Activated CD4-positive, alpha-beta T cell treated with anti-CD3 and anti-CD28 coated beads, Interleukin-2, amount 10 ng/mL, durations not matched to agents 7 days and 5 days (primary cell): ENCODE measurements at regions not wholly inside any gene's neighbourhood (a gene's known extent, or its start where the extent isn't known, plus 50 kb on each side); places are given as distances from the start of the nearest gene placed in this dataset.

Experiments used
- CTCF ChIA-PET: fragments of 350-600 bp; sonication (Branson Sonifier 250); formaldehyde crosslinking; loops from one replicate; lab custom pipeline; 2021; ENCODE audit warnings: antibody characterized with exemption; lab: Charles Lee
- POLR2A ChIA-PET: fragments of 350-600 bp; sonication (Branson Sonifier 250); formaldehyde crosslinking; loops from one replicate; lab custom pipeline; 2021; ENCODE audit warnings: antibody characterized with exemption; lab: Charles Lee
- DNase-seq: peaks from one replicate; pipeline ENCODE4 v3.0.0-alpha.2; 2020
- H3K27ac Mint-ChIP-seq: one replicate; pipeline ENCODE4 v1.8.0; 2021; ENCODE audit warnings: mild to moderate bottlenecking, moderate library complexity, mixed read lengths
- H3K27me3 Mint-ChIP-seq: one replicate; pipeline ENCODE4 v1.8.0; 2021; ENCODE audit warnings: mixed read lengths
- H3K36me3 Mint-ChIP-seq: one replicate; pipeline ENCODE4 v1.8.0; 2021; ENCODE audit warnings: low read depth, mixed read lengths
- H3K4me1 Mint-ChIP-seq: one replicate; pipeline ENCODE4 v1.8.0; 2021; ENCODE audit warnings: mixed read lengths
- H3K4me3 Mint-ChIP-seq: one replicate; pipeline ENCODE4 v1.8.0; 2021; ENCODE audit warnings: mild to moderate bottlenecking, moderate library complexity, mixed read lengths
- H3K9me3 Mint-ChIP-seq: one replicate; pipeline ENCODE4 v1.8.0; 2021; ENCODE audit warnings: mixed read lengths

DNA sequence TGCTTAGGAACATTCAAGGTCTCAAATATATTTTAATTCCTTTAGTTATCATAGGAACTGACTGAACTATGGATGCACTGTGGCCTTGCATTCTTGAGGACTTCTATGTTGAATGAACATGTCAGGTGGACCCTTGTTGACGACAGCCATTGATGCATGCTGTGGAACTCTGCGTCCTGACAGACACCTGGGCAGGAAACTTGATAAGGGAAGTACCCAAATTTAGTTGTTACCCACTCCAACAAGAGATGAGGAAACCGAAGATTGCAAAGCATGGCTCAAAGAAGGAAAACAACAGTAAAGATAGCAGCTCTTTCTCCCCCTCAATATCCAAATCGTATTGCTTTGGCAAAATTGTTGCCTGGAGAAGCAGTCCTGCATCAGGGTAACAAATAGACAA is 540.0 kb upstream of the NR3C2 start:
- Mint-ChIP-seq H3K4me1 (no peaks in the 10 kb centered on the region), H3K36me3 (no peaks in the 10 kb centered on the region), H3K27me3 (no peaks in the 10 kb centered on the region), H3K9me3 (peaks cover 3% of the 10 kb centered on the region), H3K27ac (no peak overlapping the region), H3K4me3 (no peak overlapping the region)
- no peak for DNase-seq
- ChIA-PET POLR2A (no interaction called here), CTCF (no interaction called here)

GRCh38 chr4:148980782-148981480 is 538.7 kb upstream of the NR3C2 start:
- CTCF ChIA-PET, result no interaction called here
- Mint-ChIP-seq H3K36me3 (no peaks in the 10 kb centered on the region), H3K27me3 (no peaks in the 10 kb centered on the region), H3K9me3 (peaks cover 3% of the 10 kb centered on the region), H3K4me1 (no peaks in the 10 kb centered on the region), H3K27ac (no peak overlapping the region), H3K4me3 (no peak overlapping the region)
- POLR2A ChIA-PET, result no interaction called here
- no peak for DNase-seq

- no peaks in the 10 kb centered on the region for H3K4me1 Mint-ChIP-seq
- H3K4me3 Mint-ChIP-seq, result no peak overlapping the region
- H3K27ac Mint-ChIP-seq, result no peak overlapping the region
- ChIA-PET POLR2A (no interaction called here), CTCF (no interaction called here)
- no peaks in the 10 kb centered on the region for H3K36me3 Mint-ChIP-seq
- no peaks in the 10 kb centered on the region for H3K27me3 Mint-ChIP-seq
- DNase-seq, result no peak
- peaks cover 5% of the 10 kb centered on the region for H3K9me3 Mint-ChIP-seq
These were observed 536.1 kb upstream of the NR3C2 start for GRCh38 chr4:148978301-148978700.

- no peaks in the 10 kb centered on the region for H3K4me1 Mint-ChIP-seq
- no peak for DNase-seq
- no peak overlapping the region for H3K27ac Mint-ChIP-seq
- H3K9me3 Mint-ChIP-seq, result peaks cover 5% of the 10 kb centered on the region
- ChIA-PET CTCF (no interaction called here), POLR2A (no interaction called here)
- no peak overlapping the region for H3K4me3 Mint-ChIP-seq
- H3K27me3 Mint-ChIP-seq, result no peaks in the 10 kb centered on the region
- no peaks in the 10 kb centered on the region for H3K36me3 Mint-ChIP-seq
These were observed 533.2 kb upstream of the NR3C2 start for GRCh38 chr4:148975464-148975863.

DNA sequence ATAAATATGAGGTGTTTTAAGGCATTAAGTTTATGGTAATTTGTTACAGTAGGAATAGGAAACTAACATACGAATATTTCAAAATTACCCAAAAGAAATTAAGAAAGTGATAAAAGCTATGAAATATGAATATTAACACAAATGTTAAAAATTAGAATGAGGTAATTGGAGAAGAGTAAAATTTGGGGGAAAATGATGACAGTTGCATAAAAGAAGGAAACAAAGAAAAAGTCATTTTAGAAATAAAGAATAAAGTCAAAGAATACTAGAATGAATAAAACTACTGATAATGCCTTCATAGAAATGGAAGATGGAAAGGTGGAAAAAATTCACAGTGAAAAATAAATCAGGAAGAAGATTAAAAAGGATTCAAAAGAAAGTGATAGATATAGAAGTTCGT is 522.9 kb upstream of the NR3C2 start:
- Mint-ChIP-seq H3K4me1 (no peaks in the 10 kb centered on the region), H3K27me3 (no peaks in the 10 kb centered on the region), H3K36me3 (no peaks in the 10 kb centered on the region), H3K9me3 (no peaks in the 10 kb centered on the region), H3K4me3 (no peak overlapping the region), H3K27ac (no peak overlapping the region)
- ChIA-PET POLR2A (no interaction called here), CTCF (no interaction called here)
- no peak for DNase-seq

GRCh38 chr4:148964456-148964855 is 522.2 kb upstream of the NR3C2 start:
- no peak for DNase-seq
- no peaks in the 10 kb centered on the region for H3K9me3 Mint-ChIP-seq
- no peaks in the 10 kb centered on the region for H3K4me1 Mint-ChIP-seq
- POLR2A ChIA-PET, result no interaction called here
- H3K27me3 Mint-ChIP-seq, result no peaks in the 10 kb centered on the region
- CTCF ChIA-PET, result no interaction called here
- no peak overlapping the region for H3K4me3 Mint-ChIP-seq
- H3K36me3 Mint-ChIP-seq, result no peaks in the 10 kb centered on the region
- no peak overlapping the region for H3K27ac Mint-ChIP-seq

DNA sequence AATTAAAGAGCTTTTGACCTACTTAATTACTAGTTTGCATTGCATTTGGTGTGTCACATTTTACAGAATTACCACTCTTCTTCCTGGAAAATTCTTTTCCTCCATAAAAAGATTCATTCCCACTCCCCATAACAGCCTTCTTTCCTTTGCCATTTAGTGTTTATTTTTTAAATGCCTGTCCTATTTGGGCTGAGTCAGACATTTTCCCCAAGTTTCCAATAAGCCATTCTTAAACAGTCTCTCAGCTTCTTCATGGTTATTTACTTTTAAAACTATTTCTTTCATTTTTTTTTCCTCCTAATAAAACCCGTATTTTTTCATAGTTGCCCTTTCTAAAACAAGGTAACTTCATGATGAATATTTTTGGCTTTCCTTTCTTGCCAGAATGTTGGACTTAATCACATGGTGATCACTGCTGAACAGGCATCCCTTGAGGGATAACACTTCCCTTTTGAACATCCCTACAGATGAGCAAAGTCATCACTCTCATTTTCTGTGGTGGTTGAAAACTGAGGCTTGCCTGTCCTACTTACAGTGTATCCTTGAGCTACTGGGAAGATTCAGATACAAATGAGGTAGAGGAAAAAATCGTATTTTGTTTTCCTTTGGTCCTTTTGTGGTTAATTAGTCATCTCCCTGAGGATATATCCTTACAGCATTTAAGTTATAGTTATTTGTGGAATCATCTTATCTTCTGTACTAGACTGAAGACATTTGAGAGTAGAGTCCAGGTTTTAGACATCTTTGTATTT is 520.5 kb upstream of the NR3C2 start:
- Mint-ChIP-seq H3K4me3 (no peak overlapping the region), H3K36me3 (no peaks in the 10 kb centered on the region), H3K4me1 (no peaks in the 10 kb centered on the region), H3K9me3 (no peaks in the 10 kb centered on the region), H3K27me3 (no peaks in the 10 kb centered on the region), H3K27ac (no peak overlapping the region)
- DNase-seq, result no peak
- ChIA-PET CTCF (no interaction called here), POLR2A (no interaction called here)

DNA sequence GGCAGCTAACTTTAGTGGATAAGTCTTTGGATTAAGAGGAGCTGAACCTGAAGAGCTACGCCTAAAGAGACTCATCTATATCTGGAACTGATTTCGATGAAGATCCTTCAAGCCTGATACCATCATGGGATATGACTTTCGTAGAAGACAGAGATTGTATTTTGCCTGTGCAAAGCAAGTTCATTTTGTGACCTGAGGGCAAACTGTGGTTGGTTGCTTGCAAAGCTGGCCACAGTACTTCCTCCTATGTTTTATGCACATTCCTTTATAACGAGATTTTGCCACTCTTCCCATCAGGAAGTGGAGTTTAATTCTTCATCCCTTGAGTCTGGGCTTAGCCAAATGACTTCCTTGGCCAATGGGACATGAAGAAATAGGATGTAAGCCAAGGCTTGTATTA is 519.3 kb upstream of the NR3C2 start:
- Mint-ChIP-seq H3K4me3 (no peak overlapping the region), H3K27ac (no peak overlapping the region), H3K9me3 (no peaks in the 10 kb centered on the region)

DNA sequence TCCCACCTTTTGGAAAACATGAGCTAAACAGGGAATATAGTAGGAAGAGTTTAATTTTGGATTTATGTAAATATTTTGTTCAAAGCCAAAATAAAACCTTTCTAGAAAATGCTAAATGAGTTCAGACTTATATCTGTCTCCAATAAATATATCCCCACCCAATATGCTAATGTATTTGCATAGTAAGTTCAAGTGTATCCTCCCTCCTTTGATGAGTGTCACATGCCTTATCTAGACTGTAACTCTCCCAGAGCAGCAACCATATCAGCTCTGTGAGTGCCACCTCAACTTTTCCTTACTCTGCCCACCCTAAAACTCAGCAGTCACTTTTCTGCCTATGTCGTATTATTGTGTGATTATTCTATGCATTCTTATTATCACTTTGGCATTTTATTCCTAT is 516.1 kb upstream of the NR3C2 start:
- Mint-ChIP-seq H3K27ac (no peak overlapping the region), H3K36me3 (no peaks in the 10 kb centered on the region), H3K4me1 (no peaks in the 10 kb centered on the region), H3K9me3 (no peaks in the 10 kb centered on the region), H3K27me3 (no peaks in the 10 kb centered on the region), H3K4me3 (no peak overlapping the region)
- ChIA-PET POLR2A (no interaction called here), CTCF (no interaction called here)
- no peak for DNase-seq

More for the DNA sequence above, 519.3 kb upstream of the NR3C2 start:
- no peak for DNase-seq
- ChIA-PET POLR2A (no interaction called here), CTCF (no interaction called here)
- no peaks in the 10 kb centered on the region for H3K27me3 Mint-ChIP-seq
- H3K36me3 Mint-ChIP-seq, result no peaks in the 10 kb centered on the region
- no peaks in the 10 kb centered on the region for H3K4me1 Mint-ChIP-seq

- POLR2A ChIA-PET, result no interaction called here
- H3K36me3 Mint-ChIP-seq, result no peaks in the 10 kb centered on the region
- H3K27me3 Mint-ChIP-seq, result no peaks in the 10 kb centered on the region
- no peak overlapping the region for H3K27ac Mint-ChIP-seq
- CTCF ChIA-PET, result no interaction called here
- H3K4me3 Mint-ChIP-seq, result no peak overlapping the region
- no peak for DNase-seq
- H3K4me1 Mint-ChIP-seq, result no peaks in the 10 kb centered on the region
- H3K9me3 Mint-ChIP-seq, result no peaks in the 10 kb centered on the region
These were observed 513.5 kb upstream of the NR3C2 start for GRCh38 chr4:148955564-148956297.

GRCh38 chr4:148954011-148954749 is 512.0 kb upstream of the NR3C2 start:
- no peak for DNase-seq
- no peaks in the 10 kb centered on the region for H3K9me3 Mint-ChIP-seq
- no peak overlapping the region for H3K27ac Mint-ChIP-seq
- POLR2A ChIA-PET, result no interaction called here
- no peaks in the 10 kb centered on the region for H3K4me1 Mint-ChIP-seq
- CTCF ChIA-PET, result no interaction called here
- H3K27me3 Mint-ChIP-seq, result no peaks in the 10 kb centered on the region
- no peak overlapping the region for H3K4me3 Mint-ChIP-seq
- no peaks in the 10 kb centered on the region for H3K36me3 Mint-ChIP-seq

GRCh38 chr4:148951346-148951745 is 509.1 kb upstream of the NR3C2 start:
- DNase-seq, result no peak
- H3K9me3 Mint-ChIP-seq, result no peaks in the 10 kb centered on the region
- no peaks in the 10 kb centered on the region for H3K27me3 Mint-ChIP-seq
- H3K4me1 Mint-ChIP-seq, result no peaks in the 10 kb centered on the region
- no peak overlapping the region for H3K27ac Mint-ChIP-seq
- POLR2A ChIA-PET, result no interaction called here
- H3K36me3 Mint-ChIP-seq, result no peaks in the 10 kb centered on the region
- H3K4me3 Mint-ChIP-seq, result no peak overlapping the region
- CTCF ChIA-PET, result interaction anchor here (0.6 kb wide), 1 partner anchor 15 kb away, joined by 3 read pairs; no protein-coding TSS in a partner anchor

DNA sequence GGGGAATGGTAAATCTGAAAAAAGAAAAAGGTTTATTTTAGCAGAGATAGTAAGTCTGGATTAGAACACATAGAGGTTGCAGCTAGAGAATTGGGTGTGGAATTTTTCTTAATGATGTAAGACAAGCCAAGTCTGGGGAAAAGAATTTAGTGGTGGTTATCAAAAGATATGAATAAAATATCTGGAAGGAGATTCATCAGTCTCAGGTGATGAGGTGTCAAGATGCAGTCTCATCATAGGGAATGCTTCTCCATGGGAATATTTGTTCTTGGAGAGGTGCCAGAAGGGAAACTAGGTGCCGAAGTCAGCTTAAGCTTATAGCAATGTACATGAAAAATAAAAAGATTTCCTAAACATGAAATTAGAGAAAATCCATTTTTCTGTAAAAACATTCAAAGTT is 504.1 kb upstream of the NR3C2 start:
- H3K36me3 Mint-ChIP-seq, result no peaks in the 10 kb centered on the region
- H3K9me3 Mint-ChIP-seq, result no peaks in the 10 kb centered on the region
- ChIA-PET POLR2A (no interaction called here), CTCF (no interaction called here)
- no peak overlapping the region for H3K27ac Mint-ChIP-seq
- H3K4me3 Mint-ChIP-seq, result no peak overlapping the region
- H3K4me1 Mint-ChIP-seq, result no peaks in the 10 kb centered on the region
- DNase-seq, result no peak
- H3K27me3 Mint-ChIP-seq, result no peaks in the 10 kb centered on the region
